ENCODE measurements at regions not wholly inside any gene's neighbourhood (a gene's known extent, or its start where the extent isn't known, plus 50 kb on each side); places are given as distances from the start of the nearest gene placed in this dataset.

GRCh38 chr17:77668518-77668917, 290.0 kb upstream of the TNRC6C start:
- no peak for DNase-seq

GRCh38 chr17:77670173-77670572, 288.3 kb upstream of the TNRC6C start:
- no peak for DNase-seq

- DNase-seq = no peak
Observed at GRCh38 chr17:77674358-77674757, 284.1 kb upstream of the TNRC6C start.

DNA sequence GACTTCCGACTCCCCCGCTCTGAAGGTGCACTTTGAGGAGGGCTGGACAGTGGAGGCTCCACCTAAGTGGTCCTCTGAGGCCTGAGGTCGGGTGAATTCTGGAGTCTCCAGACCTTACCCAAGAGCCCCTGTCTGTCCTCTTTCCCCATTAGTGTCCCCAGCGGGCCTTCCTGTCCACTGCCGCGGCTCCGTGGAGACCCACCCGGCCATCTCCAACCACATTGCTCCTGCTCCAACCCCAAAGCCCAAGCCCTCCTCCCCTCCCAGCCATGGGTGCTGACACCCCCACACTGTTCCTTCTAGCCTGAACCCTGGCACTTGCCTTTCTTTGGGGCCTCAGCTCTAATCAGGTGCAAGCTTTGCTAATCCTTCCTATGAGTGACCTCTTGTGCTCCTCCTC, 283.1 kb upstream of the TNRC6C start:
- DNase-seq = no peak

- DNase-seq = no peak
Observed at GRCh38 chr17:77675816-77676215, 282.7 kb upstream of the TNRC6C start.

DNA sequence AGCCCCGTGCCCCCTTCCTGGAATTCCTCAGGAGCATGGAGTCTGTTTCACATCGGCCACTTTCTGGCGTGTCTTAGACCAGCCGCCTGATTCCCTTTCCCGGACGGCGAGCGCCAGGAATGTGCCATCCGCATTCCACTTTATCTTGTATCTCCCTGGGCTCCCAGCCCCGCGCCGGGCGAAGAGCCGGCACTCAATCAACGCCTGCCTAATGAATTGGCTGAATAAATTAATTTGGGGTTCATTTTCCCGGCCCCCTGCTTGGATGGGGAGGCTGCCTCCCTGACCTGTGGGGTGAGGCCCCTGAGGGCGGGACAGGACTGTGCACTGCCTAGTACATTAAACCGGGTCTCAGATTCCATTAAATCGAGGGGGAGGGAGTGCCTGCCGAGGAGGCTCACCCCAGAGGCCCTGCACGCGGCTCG, 282.3 kb upstream of the TNRC6C start:
- DNase-seq = no peak

DNA sequence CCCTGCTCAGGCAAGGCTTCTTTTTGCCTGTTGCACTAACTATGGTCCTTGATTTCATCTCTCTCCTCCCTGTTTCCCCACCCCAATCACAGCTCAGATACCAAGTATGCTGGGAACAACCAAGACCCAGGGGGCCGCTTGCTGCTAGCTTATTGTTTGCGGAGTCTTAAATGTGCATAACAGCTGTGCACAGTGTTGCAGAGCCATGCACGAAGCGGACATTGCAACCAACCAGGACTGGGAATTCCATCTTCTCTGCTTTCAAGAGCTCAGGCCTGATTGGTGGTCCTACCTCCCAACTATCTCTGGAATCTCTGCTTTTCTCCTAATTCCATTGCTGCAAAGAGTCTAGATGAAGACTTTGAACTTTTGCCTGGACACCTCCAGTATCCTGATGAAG, 281.3 kb upstream of the TNRC6C start:
- no peak for DNase-seq

GRCh38 chr17:77677630-77678029, 280.9 kb upstream of the TNRC6C start:
- no peak for DNase-seq

GRCh38 chr17:77679589-77679988, 278.9 kb upstream of the TNRC6C start:
- no peak for DNase-seq

GRCh38 chr17:77681861-77682260, 276.6 kb upstream of the TNRC6C start:
- no peak for DNase-seq

- DNase-seq = no peak
Observed at GRCh38 chr17:77684803-77685798, 273.4 kb upstream of the TNRC6C start.

GRCh38 chr17:77685881-77686486, 272.5 kb upstream of the TNRC6C start:
- DNase-seq = no peak

DNA sequence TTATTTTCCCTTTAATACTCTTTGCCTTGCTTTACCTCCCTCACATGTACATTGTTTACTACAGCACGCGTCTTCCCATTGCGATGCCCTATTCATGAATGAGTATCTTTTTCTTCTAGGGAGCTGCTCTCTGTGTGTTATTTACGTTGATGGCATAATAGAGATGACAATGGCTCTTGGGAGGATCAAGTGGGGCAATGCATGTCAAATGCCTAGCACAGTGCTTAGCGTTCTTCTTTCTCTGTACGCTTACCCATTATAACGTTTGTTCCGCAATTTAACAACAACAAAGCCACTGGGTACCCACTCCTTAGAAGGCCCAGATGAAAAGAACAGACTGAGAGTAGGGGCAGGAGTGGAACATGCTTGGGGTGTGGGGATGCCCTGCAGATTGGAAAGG, 271.6 kb upstream of the TNRC6C start:
- no peak for DNase-seq

- DNase-seq = no peak
Observed at GRCh38 chr17:77687417-77687816, 271.1 kb upstream of the TNRC6C start.

DNA sequence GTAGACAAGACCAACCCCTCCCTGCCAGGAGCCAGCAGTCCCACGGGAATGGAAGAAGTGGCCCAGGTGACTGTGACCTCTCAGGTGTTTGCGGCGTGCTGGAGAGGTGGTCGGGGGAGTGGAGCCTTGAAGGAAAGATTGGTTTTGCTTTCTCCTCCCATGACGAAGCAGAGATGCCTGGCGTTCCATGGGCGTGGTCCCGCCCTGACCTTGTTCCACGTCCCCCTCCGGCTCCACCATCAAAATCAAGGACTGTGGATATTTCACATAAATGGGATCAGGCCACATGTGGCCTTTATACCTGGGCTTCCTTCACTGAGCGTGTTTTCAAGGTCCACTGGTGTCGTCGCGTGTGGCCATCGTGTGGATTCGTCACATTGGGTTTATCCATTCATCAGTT, 270.6 kb upstream of the TNRC6C start:
- no peak for DNase-seq

- no peak for DNase-seq
Observed at GRCh38 chr17:77688369-77688768, 270.1 kb upstream of the TNRC6C start.

GRCh38 chr17:77690271-77691161, 268.0 kb upstream of the TNRC6C start:
- DNase-seq = no peak

GRCh38 chr17:77691216-77692085, 267.1 kb upstream of the TNRC6C start:
- no peak for DNase-seq

DNA sequence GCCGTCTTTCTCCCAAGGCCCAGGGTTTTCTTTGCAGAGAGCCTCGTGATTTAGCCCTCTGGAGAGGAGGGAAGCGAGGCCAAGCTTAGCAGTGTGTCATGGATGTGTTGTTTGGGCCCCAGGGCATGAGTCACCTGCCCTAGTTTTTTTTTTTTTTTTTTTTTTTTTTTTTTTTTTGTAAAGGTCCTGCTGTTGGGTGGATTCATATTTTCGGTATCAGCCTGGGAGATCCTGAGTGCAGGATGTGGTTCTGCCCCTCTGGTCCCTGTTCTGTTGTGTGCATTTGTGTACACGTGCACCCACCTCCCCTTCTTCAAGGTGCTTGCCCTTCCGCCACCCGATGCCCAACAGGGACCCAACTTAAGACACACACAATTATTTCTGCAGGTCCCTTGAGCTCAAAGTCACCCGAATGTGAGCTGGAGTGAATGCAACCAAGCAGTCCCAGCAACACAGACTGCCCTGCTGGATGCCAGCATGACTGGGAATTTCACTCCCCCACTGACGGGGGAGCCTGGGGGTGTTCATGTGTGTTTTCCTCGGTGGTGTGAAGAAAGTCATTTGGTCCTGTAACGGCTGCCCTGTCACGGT, 265.8 kb upstream of the TNRC6C start:
- peak; percentile 13 for DNase-seq

GRCh38 chr17:77693301-77693700, 265.2 kb upstream of the TNRC6C start:
- no peak for DNase-seq

GRCh38 chr17:77693776-77694175, 264.7 kb upstream of the TNRC6C start:
- DNase-seq = no peak
